Liver (tissue), 8 donors: ENCODE measurements at regions not wholly inside any gene's neighbourhood (a gene's known extent, or its start where the extent isn't known, plus 50 kb on each side); places are given as distances from the start of the nearest gene placed in this dataset.

Source experiments
- DNase-seq: peaks from one replicate; pipeline ENCODE4 v3.0.0-alpha.2; 2017; ENCODE audit warnings: low spot score
- H3K27ac ChIP-seq, 2 donors: one replicate each; pipeline ENCODE4 v1.7.0; 2013; ENCODE audit warnings: inconsistent platforms in 2 of 2, low read length in 2 of 2, control low read depth in 1 of 2, low read depth in 1 of 2, mild to moderate bottlenecking in 1 of 2
- H3K27me3 ChIP-seq, 4 donors: one replicate each; pipeline versions ENCODE4 v1.6.1 to v1.7.0; 2013; ENCODE audit warnings: low read length in 3 of 4, inconsistent platforms in 1 of 4, mild to moderate bottlenecking in 1 of 4, moderate library complexity in 1 of 4; ENCODE audit not compliant: control insufficient read depth in 4 of 4, insufficient read depth in 4 of 4
- H3K36me3 ChIP-seq, 4 donors: one replicate each; pipeline versions ENCODE4 v1.6.1 to v1.7.0; 2013; ENCODE audit warnings: low read length in 3 of 4, mild to moderate bottlenecking in 3 of 4, low read depth in 1 of 4, moderate library complexity in 1 of 4; ENCODE audit not compliant: control insufficient read depth in 4 of 4, insufficient read depth in 3 of 4
- H3K4me1 ChIP-seq, 4 donors: one replicate each; pipeline versions ENCODE4 v1.6.1 to v1.7.0; 2013; ENCODE audit warnings: low read length in 3 of 4, mild to moderate bottlenecking in 3 of 4, moderate library complexity in 1 of 4; ENCODE audit not compliant: control insufficient read depth in 4 of 4, insufficient read depth in 4 of 4
- H3K4me3 ChIP-seq, 3 donors: one replicate each; pipeline versions ENCODE4 v1.6.1 to v1.7.0; 2013; ENCODE audit warnings: low read length in 3 of 3, control low read depth in 1 of 3, low read depth in 1 of 3, mild to moderate bottlenecking in 1 of 3
- H3K9ac ChIP-seq, 2 donors: one replicate each; pipeline ENCODE4 v1.7.0; 2013; ENCODE audit warnings: low read length in 2 of 2, mild to moderate bottlenecking in 2 of 2, moderate library complexity in 2 of 2, control low read depth in 1 of 2, low read depth in 1 of 2
- H3K9me3 ChIP-seq, 4 donors: one replicate each; pipeline versions ENCODE4 v1.6.1 to v1.7.0; 2013; ENCODE audit warnings: low read length in 3 of 4; ENCODE audit not compliant: control insufficient read depth in 4 of 4
- EGR1 ChIP-seq, 2 donors: IDR thresholded peaks; 2 replicates each; pipeline ENCODE4 v1.6.1; 2016 to 2018; ENCODE audit warnings: antibody characterized with exemption in 2 of 2, low read depth in 2 of 2
- FOXA1 ChIP-seq: IDR thresholded peaks from 2 replicates; pipeline ENCODE4 v1.6.1; 2016; ENCODE audit warnings: antibody characterized with exemption
- FOXA2 ChIP-seq: IDR thresholded peaks from 2 replicates; pipeline ENCODE4 v1.6.1; 2016; ENCODE audit warnings: antibody characterized with exemption
- GABPA ChIP-seq, 2 donors: IDR thresholded peaks in 1 of 2; conservative IDR thresholded peaks in 1 of 2; 2 replicates each; pipeline ENCODE4 v1.6.1; 2016; ENCODE audit warnings: antibody characterized with exemption in 2 of 2, mild to moderate bottlenecking in 1 of 2, moderate library complexity in 1 of 2
- HNF4A ChIP-seq, 2 donors: conservative IDR thresholded peaks; 2 replicates each; pipeline ENCODE4 v1.6.1; 2016; ENCODE audit warnings: antibody characterized with exemption in 2 of 2, mild to moderate bottlenecking in 2 of 2
- HNF4G ChIP-seq: IDR thresholded peaks from 2 replicates; pipeline ENCODE4 v1.6.1; 2016; ENCODE audit warnings: antibody characterized with exemption
- JUND ChIP-seq, 2 donors: IDR thresholded peaks; 2 replicates each; pipeline ENCODE4 v1.6.1; 2016; ENCODE audit warnings: antibody characterized with exemption in 2 of 2
- NR2F2 ChIP-seq: IDR thresholded peaks from 2 replicates; pipeline ENCODE4 v1.6.1; 2016; ENCODE audit warnings: antibody characterized with exemption
- RAD21 ChIP-seq, 2 donors: IDR thresholded peaks; 2 replicates each; pipeline ENCODE4 v1.6.1; 2016; ENCODE audit warnings: antibody characterized with exemption in 2 of 2, mild to moderate bottlenecking in 2 of 2
- RXRA ChIP-seq, 2 donors: IDR thresholded peaks; 2 replicates each; pipeline ENCODE4 v1.6.1; 2017 to 2018; ENCODE audit warnings: antibody characterized with exemption in 2 of 2, mild to moderate bottlenecking in 1 of 2
- SP1 ChIP-seq: IDR thresholded peaks from 2 replicates; pipeline ENCODE4 v1.6.1; 2018; ENCODE audit warnings: antibody characterized with exemption, mild to moderate bottlenecking
- TAF1 ChIP-seq: conservative IDR thresholded peaks from 2 replicates; pipeline ENCODE4 v1.6.1; 2016; ENCODE audit warnings: antibody characterized with exemption, mild to moderate bottlenecking
- YY1 ChIP-seq: IDR thresholded peaks from 2 replicates; pipeline ENCODE4 v1.6.1; 2016; ENCODE audit warnings: antibody characterized with exemption, mild to moderate bottlenecking
- WGBS: extraction: QIAGEN DNeasy Blood & Tissue Kit; methylation state at CpG from one replicate; pipeline ENCODE4 v1.1.7; 2013; 5-methylcytosine and 5-hydroxymethylcytosine counted together
- TF ChIP-seq, protein P1 (sequence below): IDR thresholded peaks from 2 replicates; pipeline ENCODE4 v1.6.1; 2016; ENCODE audit warnings: antibody characterized with exemption, mild to moderate bottlenecking
- TF ChIP-seq, protein P2 (sequence below): IDR thresholded peaks from 2 replicates; pipeline ENCODE4 v1.6.1; 2016; ENCODE audit warnings: antibody characterized with exemption
- TF ChIP-seq, protein P3 (sequence below): IDR thresholded peaks from 2 replicates; pipeline ENCODE4 v1.6.1; 2016; ENCODE audit warnings: antibody characterized with exemption
- TF ChIP-seq, protein P4 (sequence below): IDR thresholded peaks from 2 replicates; pipeline ENCODE4 v1.6.1; 2016; ENCODE audit warnings: antibody characterized with exemption
- TF ChIP-seq, protein P5 (sequence below): fragments of 150-350 bp; IDR thresholded peaks from 2 replicates; pipeline ENCODE4 v1.5.1; 2017; ENCODE audit warnings: improper control_type of control experiment, low read depth, low read length; ENCODE audit not compliant: missing input control
- donor health status: healthy.
- donor health status: healthy.
- donor health status: healthy.
- donor health status: healthy.
- donor health status: healthy.

DNA sequence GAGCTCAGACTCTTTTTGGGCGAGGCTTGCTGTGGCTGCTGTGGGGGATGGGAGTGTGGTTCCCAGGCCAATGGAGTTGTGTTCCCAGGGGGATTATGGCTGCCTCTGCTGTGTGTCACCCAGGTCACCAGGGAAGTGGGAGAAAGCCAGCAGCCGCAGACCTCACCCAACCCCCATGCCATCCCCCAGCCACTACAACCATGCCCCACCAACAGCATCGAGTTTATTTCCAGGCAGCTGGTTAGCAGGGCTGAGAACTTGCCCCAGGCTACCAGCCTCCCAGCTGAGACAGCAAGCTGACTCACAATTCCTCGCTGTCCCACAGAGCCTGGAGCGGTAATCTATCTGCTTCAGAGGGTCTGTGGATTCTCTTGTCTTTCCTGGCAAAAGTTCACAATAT lies 331.7 kb downstream of the FRK start:
- no peak for DNase-seq
- 93% methylated on average over 5 of the region's 5 CpGs for WGBS
- H3K9ac ChIP-seq = no peak overlapping the region

DNA sequence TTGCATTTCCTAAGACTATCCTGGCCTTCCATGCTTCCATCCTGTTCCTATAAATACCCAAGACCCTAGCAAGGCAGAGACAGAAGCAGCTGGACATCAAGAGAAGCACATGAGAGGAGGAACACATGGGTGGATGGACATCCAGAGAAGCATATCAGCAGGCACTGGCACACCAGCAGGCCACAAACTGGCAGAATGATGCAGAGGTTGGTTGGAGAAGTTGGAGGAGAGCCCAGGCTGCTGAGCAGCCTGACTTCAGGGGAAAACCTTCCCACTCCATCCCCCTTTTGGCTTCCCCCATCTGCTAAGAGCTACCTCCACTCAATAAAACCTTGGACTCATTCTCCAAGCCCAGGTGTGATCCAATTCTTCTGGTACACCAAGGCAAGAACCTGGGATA lies 332.5 kb downstream of the FRK start:
- Histone ChIP-seq H3K27me3 (no peaks in the 10 kb centered on the region), H3K4me3 (no peak overlapping the region), H3K9me3 (no peaks in the 10 kb centered on the region), H3K9ac (no peak overlapping the region), H3K27ac (no peak overlapping the region), H3K36me3 (no peaks in the 10 kb centered on the region), H3K4me1 (no peaks in the 10 kb centered on the region)
- DNase-seq = no peak
- TF ChIP-seq RAD21 (IDR thresholded peaks at IDR 0.05) = no peak
- TF ChIP-seq EGR1 (IDR thresholded peaks at IDR 0.05; ENCODE audit: low read depth in 2 of 2) = no peak
- TF ChIP-seq, protein P1, sequence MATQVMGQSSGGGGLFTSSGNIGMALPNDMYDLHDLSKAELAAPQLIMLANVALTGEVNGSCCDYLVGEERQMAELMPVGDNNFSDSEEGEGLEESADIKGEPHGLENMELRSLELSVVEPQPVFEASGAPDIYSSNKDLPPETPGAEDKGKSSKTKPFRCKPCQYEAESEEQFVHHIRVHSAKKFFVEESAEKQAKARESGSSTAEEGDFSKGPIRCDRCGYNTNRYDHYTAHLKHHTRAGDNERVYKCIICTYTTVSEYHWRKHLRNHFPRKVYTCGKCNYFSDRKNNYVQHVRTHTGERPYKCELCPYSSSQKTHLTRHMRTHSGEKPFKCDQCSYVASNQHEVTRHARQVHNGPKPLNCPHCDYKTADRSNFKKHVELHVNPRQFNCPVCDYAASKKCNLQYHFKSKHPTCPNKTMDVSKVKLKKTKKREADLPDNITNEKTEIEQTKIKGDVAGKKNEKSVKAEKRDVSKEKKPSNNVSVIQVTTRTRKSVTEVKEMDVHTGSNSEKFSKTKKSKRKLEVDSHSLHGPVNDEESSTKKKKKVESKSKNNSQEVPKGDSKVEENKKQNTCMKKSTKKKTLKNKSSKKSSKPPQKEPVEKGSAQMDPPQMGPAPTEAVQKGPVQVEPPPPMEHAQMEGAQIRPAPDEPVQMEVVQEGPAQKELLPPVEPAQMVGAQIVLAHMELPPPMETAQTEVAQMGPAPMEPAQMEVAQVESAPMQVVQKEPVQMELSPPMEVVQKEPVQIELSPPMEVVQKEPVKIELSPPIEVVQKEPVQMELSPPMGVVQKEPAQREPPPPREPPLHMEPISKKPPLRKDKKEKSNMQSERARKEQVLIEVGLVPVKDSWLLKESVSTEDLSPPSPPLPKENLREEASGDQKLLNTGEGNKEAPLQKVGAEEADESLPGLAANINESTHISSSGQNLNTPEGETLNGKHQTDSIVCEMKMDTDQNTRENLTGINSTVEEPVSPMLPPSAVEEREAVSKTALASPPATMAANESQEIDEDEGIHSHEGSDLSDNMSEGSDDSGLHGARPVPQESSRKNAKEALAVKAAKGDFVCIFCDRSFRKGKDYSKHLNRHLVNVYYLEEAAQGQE = no peak
- TF ChIP-seq, protein P2, sequence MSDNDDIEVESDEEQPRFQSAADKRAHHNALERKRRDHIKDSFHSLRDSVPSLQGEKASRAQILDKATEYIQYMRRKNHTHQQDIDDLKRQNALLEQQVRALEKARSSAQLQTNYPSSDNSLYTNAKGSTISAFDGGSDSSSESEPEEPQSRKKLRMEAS = no peak
- no peak for TF ChIP-seq RXRA (IDR thresholded peaks at IDR 0.05)
- TF ChIP-seq, protein P3, sequence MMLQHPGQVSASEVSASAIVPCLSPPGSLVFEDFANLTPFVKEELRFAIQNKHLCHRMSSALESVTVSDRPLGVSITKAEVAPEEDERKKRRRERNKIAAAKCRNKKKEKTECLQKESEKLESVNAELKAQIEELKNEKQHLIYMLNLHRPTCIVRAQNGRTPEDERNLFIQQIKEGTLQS = no peak
- TF ChIP-seq TAF1 = no peak
- no peak for TF ChIP-seq FOXA2
- TF ChIP-seq SP1 = no peak
- no peak for TF ChIP-seq GABPA (IDR thresholded peaks at IDR 0.05 in 1 of 2, conservative IDR thresholded peaks at IDR 0.05 in 1 of 2)
- no peak for TF ChIP-seq NR2F2
- TF ChIP-seq JUND (IDR thresholded peaks at IDR 0.05) = no peak
- no peak for TF ChIP-seq YY1
- TF ChIP-seq FOXA1 = no peak

More for the DNA sequence above, 331.7 kb downstream of the FRK start:
- H3K9me3 ChIP-seq = no peaks in the 10 kb centered on the region
- H3K27me3 ChIP-seq = no peaks in the 10 kb centered on the region
- H3K4me1 ChIP-seq = no peaks in the 10 kb centered on the region
- no peak overlapping the region for H3K27ac ChIP-seq
- H3K4me3 ChIP-seq = no peak overlapping the region
- TF ChIP-seq HNF4G = no peak
- TF ChIP-seq, protein P2 = no peak
- TF ChIP-seq SP1 = no peak
- no peak for TF ChIP-seq RAD21 (IDR thresholded peaks at IDR 0.05)
- TF ChIP-seq EGR1 (IDR thresholded peaks at IDR 0.05; ENCODE audit: low read depth in 2 of 2) = no peak
- no peak for TF ChIP-seq FOXA1
- TF ChIP-seq RXRA (IDR thresholded peaks at IDR 0.05) = no peak
- no peak for TF ChIP-seq TAF1
- TF ChIP-seq JUND (IDR thresholded peaks at IDR 0.05) = no peak
- TF ChIP-seq, protein P4, sequence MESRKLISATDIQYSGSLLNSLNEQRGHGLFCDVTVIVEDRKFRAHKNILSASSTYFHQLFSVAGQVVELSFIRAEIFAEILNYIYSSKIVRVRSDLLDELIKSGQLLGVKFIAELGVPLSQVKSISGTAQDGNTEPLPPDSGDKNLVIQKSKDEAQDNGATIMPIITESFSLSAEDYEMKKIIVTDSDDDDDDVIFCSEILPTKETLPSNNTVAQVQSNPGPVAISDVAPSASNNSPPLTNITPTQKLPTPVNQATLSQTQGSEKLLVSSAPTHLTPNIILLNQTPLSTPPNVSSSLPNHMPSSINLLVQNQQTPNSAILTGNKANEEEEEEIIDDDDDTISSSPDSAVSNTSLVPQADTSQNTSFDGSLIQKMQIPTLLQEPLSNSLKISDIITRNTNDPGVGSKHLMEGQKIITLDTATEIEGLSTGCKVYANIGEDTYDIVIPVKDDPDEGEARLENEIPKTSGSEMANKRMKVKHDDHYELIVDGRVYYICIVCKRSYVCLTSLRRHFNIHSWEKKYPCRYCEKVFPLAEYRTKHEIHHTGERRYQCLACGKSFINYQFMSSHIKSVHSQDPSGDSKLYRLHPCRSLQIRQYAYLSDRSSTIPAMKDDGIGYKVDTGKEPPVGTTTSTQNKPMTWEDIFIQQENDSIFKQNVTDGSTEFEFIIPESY = no peak
- no peak for TF ChIP-seq HNF4A (conservative IDR thresholded peaks at IDR 0.05)
- TF ChIP-seq, protein P3 = no peak
- TF ChIP-seq, protein P5, sequence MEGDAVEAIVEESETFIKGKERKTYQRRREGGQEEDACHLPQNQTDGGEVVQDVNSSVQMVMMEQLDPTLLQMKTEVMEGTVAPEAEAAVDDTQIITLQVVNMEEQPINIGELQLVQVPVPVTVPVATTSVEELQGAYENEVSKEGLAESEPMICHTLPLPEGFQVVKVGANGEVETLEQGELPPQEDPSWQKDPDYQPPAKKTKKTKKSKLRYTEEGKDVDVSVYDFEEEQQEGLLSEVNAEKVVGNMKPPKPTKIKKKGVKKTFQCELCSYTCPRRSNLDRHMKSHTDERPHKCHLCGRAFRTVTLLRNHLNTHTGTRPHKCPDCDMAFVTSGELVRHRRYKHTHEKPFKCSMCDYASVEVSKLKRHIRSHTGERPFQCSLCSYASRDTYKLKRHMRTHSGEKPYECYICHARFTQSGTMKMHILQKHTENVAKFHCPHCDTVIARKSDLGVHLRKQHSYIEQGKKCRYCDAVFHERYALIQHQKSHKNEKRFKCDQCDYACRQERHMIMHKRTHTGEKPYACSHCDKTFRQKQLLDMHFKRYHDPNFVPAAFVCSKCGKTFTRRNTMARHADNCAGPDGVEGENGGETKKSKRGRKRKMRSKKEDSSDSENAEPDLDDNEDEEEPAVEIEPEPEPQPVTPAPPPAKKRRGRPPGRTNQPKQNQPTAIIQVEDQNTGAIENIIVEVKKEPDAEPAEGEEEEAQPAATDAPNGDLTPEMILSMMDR = no peak
- TF ChIP-seq FOXA2 = no peak
- no peaks in the 10 kb centered on the region for H3K36me3 ChIP-seq
